ENCODE measurements at regions not wholly inside any gene's neighbourhood (a gene's known extent, or its start where the extent isn't known, plus 50 kb on each side); places are given as distances from the start of the nearest gene placed in this dataset.

DNA sequence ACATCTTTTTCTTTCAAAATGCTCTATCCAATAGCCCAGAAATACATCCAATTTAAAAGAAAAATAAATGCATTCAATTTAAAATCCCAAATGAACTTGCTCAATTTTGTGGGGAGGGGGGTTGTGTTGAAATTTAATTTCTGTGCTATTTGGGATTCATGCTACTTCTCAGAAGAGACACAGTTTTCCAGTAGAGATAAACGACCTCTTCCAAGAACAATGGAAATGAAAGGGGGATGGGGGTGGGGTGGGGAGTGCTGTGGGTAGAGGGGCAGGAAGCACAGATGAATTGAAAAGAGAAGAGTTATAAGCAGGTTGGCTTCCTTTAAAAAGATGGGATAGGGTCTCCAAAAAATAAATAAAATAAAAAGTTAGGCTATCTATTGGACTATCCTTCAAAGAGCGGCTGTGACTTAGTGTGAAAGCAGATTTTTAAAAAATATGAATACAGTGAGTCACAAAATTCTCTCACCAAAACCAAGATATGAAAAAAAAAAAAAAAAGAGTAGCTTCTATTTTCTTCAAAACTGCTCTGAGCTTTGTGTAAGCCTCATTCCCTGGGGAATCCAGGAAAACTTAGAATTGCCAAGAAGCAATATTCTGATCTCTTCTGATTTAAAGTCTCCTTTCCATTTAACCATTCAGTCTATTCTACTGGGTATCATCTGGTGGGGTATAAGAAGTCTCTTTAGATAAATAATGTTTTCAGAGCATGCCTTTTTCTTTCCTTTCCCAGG, 324.3 kb downstream of the PTTG2 start:
- Histone ChIP-seq H3K36me3 (no peaks in the 10 kb centered on the region), H3K4me3 (ENCODE audit: low read depth, low read length) (no peak overlapping the region), H3K27me3 (no peaks in the 10 kb centered on the region), H3K4me1 (no peaks in the 10 kb centered on the region), H3K9me3 (no peaks in the 10 kb centered on the region)
- no peak for DNase-seq
- TF ChIP-seq, protein P1, sequence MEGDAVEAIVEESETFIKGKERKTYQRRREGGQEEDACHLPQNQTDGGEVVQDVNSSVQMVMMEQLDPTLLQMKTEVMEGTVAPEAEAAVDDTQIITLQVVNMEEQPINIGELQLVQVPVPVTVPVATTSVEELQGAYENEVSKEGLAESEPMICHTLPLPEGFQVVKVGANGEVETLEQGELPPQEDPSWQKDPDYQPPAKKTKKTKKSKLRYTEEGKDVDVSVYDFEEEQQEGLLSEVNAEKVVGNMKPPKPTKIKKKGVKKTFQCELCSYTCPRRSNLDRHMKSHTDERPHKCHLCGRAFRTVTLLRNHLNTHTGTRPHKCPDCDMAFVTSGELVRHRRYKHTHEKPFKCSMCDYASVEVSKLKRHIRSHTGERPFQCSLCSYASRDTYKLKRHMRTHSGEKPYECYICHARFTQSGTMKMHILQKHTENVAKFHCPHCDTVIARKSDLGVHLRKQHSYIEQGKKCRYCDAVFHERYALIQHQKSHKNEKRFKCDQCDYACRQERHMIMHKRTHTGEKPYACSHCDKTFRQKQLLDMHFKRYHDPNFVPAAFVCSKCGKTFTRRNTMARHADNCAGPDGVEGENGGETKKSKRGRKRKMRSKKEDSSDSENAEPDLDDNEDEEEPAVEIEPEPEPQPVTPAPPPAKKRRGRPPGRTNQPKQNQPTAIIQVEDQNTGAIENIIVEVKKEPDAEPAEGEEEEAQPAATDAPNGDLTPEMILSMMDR (IDR thresholded peaks at IDR 0.05; ENCODE audit: low read depth, low read length), result no peak

DNA sequence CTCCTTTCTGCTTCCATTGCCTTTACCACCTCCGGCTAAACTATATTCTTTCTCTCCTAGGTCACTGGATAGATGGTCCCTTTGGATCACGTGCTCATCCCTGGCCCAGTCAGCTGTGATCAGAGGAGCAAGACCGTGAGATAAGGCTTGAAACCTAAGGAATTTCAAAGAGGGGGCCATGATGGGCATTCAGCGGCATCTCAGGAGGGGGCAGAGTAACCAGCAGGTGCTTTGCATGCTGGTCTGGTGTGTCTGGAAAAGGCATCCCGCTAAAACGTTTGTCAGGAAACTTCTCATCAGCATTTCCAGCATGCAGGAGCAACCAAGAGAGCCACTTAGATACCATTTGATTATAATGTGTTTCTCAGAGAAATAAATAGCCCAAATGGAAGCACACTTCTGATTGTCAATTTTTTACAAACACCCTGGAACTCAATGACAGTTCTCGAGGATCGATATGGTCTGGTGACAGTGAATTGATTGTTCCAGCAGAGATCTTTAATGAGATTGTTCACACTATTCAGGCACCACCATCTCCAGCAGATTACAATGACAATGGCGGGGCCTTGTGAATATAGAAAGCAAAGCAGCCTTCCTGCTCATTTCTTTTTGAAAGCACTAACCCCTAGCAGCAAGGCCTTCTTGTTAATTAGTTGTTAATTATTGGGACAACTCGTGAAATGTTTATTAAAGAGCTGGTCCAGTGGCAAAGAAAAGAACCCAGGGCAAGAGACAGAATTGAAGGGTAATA, 327.1 kb downstream of the PTTG2 start:
- DNase-seq, result no peak
- Histone ChIP-seq H3K9me3 (no peaks in the 10 kb centered on the region), H3K4me1 (no peaks in the 10 kb centered on the region), H3K36me3 (no peaks in the 10 kb centered on the region), H3K4me3 (ENCODE audit: low read depth, low read length) (no peak overlapping the region), H3K27me3 (no peaks in the 10 kb centered on the region)
- TF ChIP-seq, protein P1 (IDR thresholded peaks at IDR 0.05; ENCODE audit: low read depth, low read length), result no peak

DNA sequence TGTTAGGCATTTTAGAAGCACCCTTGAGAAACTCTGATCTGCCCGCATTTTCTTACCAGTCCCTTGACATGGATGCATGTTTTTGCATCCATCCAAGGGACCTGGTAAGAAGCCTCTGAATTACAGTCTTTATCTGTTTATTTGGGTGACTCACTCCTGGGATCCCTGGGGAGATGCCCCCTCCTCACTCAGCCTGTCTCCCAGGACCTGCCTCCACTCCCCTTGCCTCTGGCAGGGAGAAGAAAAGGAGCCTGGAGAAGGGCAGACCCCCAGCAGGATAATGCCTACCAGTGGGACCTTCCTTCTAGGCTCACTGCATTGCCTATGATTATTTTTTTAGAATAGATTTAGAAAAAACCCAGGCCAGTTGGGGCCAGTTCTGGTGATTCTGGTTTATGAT, 329.4 kb downstream of the PTTG2 start:
- no peak for DNase-seq
- Histone ChIP-seq H3K4me1 (no peaks in the 10 kb centered on the region), H3K27me3 (no peaks in the 10 kb centered on the region), H3K36me3 (no peaks in the 10 kb centered on the region), H3K9me3 (peaks cover 2% of the 10 kb centered on the region), H3K4me3 (ENCODE audit: low read depth, low read length) (no peak overlapping the region)
- TF ChIP-seq, protein P1 (IDR thresholded peaks at IDR 0.05; ENCODE audit: low read depth, low read length), result no peak

DNA sequence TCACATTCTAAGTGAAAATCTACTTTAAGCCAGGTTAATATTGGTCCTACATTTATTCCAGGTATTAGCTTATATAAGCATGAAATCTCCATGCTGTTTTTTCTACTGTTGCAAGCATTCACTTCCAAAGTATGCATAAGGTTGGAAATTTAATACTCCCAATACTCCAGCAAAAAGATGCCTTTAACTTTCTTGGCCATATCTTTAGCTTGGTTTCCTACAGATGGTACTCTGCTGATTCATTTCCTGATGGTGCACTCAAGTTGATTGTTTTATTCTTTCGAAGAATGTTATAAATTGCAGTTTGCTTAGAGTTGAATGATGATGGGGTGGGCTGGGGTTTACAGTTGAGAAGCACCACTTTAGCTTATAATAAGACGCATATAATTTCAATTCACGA, 330.2 kb downstream of the PTTG2 start:
- no peak for DNase-seq
- TF ChIP-seq, protein P1 (IDR thresholded peaks at IDR 0.05; ENCODE audit: low read depth, low read length), result no peak
- H3K9me3 ChIP-seq, result peaks cover 2% of the 10 kb centered on the region
- H3K36me3 ChIP-seq, result no peaks in the 10 kb centered on the region
- H3K27me3 ChIP-seq, result no peaks in the 10 kb centered on the region
- no peak overlapping the region for H3K4me3 ChIP-seq (ENCODE audit: low read depth, low read length)
- H3K4me1 ChIP-seq, result no peaks in the 10 kb centered on the region

DNA sequence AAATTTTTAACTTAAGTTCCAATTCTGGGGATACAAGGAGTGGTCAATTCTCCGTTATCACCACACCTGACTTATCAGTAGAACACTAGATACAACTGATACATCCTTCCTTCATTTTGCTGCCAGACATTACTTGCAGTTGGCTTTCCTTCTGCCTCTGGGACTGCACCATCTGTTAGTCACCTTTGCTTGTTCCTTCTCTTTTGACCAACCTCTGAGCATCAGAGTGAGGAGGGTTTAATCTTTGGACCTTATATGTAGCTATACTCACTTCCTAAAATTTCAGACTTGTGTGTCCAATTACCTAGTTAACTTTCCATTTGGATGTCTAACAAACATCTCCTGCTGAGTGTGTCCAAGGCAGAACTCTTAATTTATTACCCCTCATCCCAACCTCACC, 330.7 kb downstream of the PTTG2 start:
- no peak for DNase-seq
- TF ChIP-seq, protein P1 (IDR thresholded peaks at IDR 0.05; ENCODE audit: low read depth, low read length), result no peak
- Histone ChIP-seq H3K9me3 (peaks cover 2% of the 10 kb centered on the region), H3K4me1 (no peaks in the 10 kb centered on the region), H3K27me3 (no peaks in the 10 kb centered on the region), H3K36me3 (no peaks in the 10 kb centered on the region), H3K4me3 (ENCODE audit: low read depth, low read length) (no peak overlapping the region)

DNA sequence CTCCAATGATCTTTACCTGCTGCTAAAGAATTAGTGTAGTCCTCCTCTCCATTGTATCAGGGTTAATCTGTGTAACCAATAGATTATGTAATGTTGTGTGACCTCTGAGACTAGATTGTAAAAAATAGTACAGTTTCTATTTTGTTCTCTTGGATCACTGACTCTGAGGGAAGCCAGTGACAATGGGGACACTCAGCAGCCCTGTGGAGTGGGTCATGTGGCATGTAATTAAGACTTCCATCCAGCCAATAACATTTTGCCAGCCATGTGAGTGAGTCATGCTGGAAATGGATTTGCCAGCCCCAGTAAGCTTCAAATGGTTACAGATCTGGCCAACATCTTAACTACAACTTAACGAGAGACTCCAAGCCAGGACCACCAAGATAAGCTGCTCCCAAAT, 332.3 kb downstream of the PTTG2 start:
- Histone ChIP-seq H3K27me3 (no peaks in the 10 kb centered on the region), H3K9me3 (peaks cover 2% of the 10 kb centered on the region), H3K4me1 (no peaks in the 10 kb centered on the region), H3K36me3 (no peaks in the 10 kb centered on the region), H3K4me3 (ENCODE audit: low read depth, low read length) (no peak overlapping the region)
- no peak for DNase-seq
- TF ChIP-seq, protein P1 (IDR thresholded peaks at IDR 0.05; ENCODE audit: low read depth, low read length), result no peak
